GM21381 (cell line): ENCODE measurements at regions not wholly inside any gene's neighbourhood (a gene's known extent, or its start where the extent isn't known, plus 50 kb on each side); places are given as distances from the start of the nearest gene placed in this dataset.

Experiments used
- ATAC-seq: cut with Tn5 transposase; IDR thresholded peaks from one replicate; pipeline ENCODE4 v1.9.1; 2021; ENCODE audit warnings: mild to moderate bottlenecking, moderate library complexity; ENCODE audit not compliant: unreplicated experiment

GRCh38 chr12:123042833-123043232 is 62.4 kb downstream of the ARL6IP4 start:
- no peak for ATAC-seq

- no peak for ATAC-seq
Observed at GRCh38 chr12:123041811-123042655, 61.6 kb downstream of the ARL6IP4 start.

GRCh38 chr12:123041042-123041531 is 60.6 kb downstream of the ARL6IP4 start:
- no peak for ATAC-seq

GRCh38 chr12:123040106-123040505 is 59.6 kb downstream of the ARL6IP4 start:
- no peak for ATAC-seq

GRCh38 chr12:123038966-123039365 is 58.5 kb downstream of the ARL6IP4 start:
- ATAC-seq, result no peak

- ATAC-seq, result no peak
Observed at GRCh38 chr12:123038486-123038885, 58.0 kb downstream of the ARL6IP4 start.

- no peak for ATAC-seq
Observed at GRCh38 chr12:123037791-123038190, 57.3 kb downstream of the ARL6IP4 start.

GRCh38 chr12:123036466-123037285 is 56.2 kb downstream of the ARL6IP4 start:
- no peak for ATAC-seq

GRCh38 chr12:123035841-123036240 is 55.4 kb downstream of the ARL6IP4 start:
- no peak for ATAC-seq

GRCh38 chr12:123034865-123035264 is 54.4 kb downstream of the ARL6IP4 start:
- ATAC-seq, result no peak

- ATAC-seq, result no peak
Observed at GRCh38 chr12:123034022-123034541, 53.6 kb downstream of the ARL6IP4 start.

- no peak for ATAC-seq
Observed at GRCh38 chr12:123033392-123034021, 53.0 kb downstream of the ARL6IP4 start.

- no peak for ATAC-seq
Observed at GRCh38 chr12:123032736-123033391, 52.4 kb downstream of the ARL6IP4 start.
